GM12872 (cell line): ENCODE measurements at regions not wholly inside any gene's neighbourhood (a gene's known extent, or its start where the extent isn't known, plus 50 kb on each side); places are given as distances from the start of the nearest gene placed in this dataset.

Source experiments
- TF ChIP-seq, protein P1 (sequence below): IDR thresholded peaks from 3 replicates; pipeline ENCODE4 v1.5.1; 2011; ENCODE audit warnings: low read depth, mild to moderate bottlenecking, low read length, moderate library complexity; ENCODE audit not compliant: insufficient read depth

DNA sequence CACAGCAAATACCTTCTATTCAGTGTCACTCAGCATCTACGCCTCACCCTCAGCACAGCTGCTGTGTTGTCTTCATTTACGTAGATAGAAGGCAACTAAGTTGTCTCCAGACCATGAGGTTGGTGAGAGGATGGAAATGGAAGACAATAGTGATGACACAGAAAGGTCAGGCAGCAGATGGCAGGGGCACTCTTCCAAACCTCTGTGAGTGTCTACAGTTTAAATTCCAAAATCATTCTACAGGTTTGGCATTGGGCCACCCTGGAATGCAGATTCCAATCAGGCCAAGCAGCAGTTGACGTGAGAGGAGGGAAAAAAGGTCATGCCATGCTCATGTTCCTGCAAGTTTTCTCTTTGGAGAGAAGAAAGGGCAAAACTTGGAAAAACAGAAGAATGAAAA, 68.7 kb upstream of the ADAMTSL1 start:
- TF ChIP-seq, protein P1, sequence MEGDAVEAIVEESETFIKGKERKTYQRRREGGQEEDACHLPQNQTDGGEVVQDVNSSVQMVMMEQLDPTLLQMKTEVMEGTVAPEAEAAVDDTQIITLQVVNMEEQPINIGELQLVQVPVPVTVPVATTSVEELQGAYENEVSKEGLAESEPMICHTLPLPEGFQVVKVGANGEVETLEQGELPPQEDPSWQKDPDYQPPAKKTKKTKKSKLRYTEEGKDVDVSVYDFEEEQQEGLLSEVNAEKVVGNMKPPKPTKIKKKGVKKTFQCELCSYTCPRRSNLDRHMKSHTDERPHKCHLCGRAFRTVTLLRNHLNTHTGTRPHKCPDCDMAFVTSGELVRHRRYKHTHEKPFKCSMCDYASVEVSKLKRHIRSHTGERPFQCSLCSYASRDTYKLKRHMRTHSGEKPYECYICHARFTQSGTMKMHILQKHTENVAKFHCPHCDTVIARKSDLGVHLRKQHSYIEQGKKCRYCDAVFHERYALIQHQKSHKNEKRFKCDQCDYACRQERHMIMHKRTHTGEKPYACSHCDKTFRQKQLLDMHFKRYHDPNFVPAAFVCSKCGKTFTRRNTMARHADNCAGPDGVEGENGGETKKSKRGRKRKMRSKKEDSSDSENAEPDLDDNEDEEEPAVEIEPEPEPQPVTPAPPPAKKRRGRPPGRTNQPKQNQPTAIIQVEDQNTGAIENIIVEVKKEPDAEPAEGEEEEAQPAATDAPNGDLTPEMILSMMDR: no peak

DNA sequence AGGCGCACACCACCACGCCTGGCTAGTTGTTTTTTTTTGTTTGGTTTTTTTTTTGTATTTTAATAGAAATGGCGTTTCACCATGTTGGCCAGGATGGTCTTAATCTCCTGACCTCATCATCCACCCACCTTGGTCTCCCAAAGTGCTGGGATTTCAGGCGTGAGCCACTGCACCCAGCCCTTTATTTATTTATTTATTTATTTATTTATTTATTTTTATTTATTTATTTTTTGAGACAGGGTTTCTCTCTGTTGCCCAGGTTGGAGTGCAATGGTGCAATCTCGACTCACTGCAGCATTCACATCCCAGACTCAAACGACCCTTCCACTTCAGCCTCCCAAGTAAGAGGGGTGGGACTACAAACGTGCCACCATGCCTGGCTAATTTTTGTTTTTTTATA, 63.0 kb upstream of the ADAMTSL1 start:
- TF ChIP-seq, protein P1: no peak

DNA sequence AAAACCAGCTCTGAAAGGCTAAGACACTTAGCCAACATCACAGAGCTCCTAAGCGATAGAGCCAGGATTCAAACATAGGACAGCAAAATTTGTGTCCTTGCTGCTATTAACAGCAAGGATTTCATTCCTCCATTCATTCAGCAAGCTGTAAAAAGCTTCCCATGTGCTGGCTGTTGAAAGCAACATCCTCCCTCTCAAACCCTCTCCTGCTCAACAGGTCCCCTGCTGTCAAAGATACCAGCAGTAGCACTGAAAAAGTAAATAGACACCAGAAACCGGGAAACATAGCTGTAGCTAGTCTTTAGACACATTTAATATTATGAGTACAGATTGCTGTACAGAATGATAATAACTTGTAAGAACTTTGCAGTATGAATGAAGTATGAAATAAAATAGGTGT, 52.6 kb upstream of the ADAMTSL1 start:
- TF ChIP-seq, protein P1: no peak

DNA sequence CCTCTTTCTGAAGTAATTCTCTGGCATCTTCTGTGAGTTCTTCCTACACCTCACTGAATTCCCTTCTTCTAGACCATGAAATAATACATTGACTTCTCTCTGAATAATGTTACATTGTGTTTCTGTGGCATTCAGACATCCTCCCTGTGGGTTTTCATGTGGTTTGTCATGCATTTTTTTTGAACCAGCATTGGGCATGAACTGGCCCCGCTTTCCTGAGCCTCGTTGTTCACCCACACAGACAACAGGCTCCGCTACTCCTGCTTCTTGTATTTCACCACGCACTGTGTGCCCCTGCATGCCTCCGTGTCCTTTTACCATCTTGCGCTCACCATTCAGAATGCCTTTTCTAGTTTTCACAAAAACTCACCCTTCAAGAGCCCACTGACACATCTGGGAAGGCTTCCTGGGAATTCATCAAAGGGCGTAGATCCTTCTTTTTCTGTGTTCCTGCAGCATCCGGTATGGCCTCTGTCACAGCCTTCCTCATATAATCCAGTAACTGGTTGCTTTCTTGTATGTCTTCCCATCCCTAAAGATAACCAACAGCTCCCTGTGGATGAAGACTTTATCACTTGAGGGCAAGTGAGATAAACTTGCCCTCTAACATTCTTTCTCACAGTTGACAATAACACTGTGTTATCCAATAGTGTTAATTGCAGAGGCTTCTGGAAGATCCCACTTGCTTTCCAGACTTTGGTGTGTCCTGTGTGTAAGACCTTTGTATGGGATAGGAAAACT, 51.5 kb upstream of the ADAMTSL1 start:
- TF ChIP-seq, protein P1: no peak

DNA sequence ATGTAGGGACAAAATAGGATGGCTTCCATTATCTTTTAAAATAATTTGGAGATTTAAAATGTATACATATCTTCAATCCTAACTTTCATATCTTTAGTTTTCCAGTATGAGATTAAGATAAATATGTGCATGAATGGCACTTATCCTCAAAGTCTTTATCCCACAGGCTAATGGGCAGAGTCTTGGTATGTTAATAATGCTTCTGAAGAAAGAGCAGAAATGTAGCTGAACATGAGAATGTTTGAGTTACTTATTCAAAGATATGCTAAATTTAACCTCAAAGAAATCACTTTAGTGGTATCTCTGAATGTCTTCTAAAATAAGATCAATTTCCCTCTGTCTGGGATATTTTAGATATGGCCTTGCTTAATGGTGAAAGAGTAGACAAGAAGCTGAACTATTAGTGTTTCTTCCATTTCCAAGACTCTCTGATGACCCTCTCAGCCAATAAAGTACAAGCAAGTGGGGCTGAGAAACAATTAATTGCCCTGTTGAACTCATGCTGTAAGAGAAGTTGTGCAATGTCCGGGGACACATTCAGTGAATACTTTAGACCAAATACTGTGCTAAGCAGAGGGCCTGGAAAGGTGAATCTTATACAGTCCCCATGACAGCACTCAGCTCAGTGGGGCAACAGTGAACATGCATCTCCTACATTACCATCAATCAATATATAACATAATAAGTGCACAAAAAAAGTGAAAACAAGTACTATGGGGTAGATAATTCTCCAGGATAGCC, 50.0 kb upstream of the ADAMTSL1 start:
- TF ChIP-seq, protein P1: no peak
